SK-N-SH (cell line): ENCODE measurements at regions not wholly inside any gene's neighbourhood (a gene's known extent, or its start where the extent isn't known, plus 50 kb on each side); places are given as distances from the start of the nearest gene placed in this dataset.

Experiments
- CTCF ChIP-seq: fragments of 200-600 bp; sonication (generic); IDR thresholded peaks from 2 replicates; pipeline ENCODE4 v1.6.1; 2017; ENCODE audit warnings: antibody characterized with exemption, mild to moderate bottlenecking, moderate library complexity
- EP300 ChIP-seq, 2 experiments: IDR thresholded peaks; 2 replicates each; pipeline versions ENCODE4 v1.4.0 to v1.6.1; 2012; ENCODE audit warnings: borderline replicate concordance in 1 of 2, low read depth in 1 of 2, low read length in 1 of 2
- EZH2phosphoT487 ChIP-seq: fragments of 200-600 bp; sonication (generic); IDR thresholded peaks from 2 replicates; pipeline ENCODE4 v1.6.1; 2017; ENCODE audit warnings: low read depth, mixed run types, mild to moderate bottlenecking, antibody characterized with exemption, moderate library complexity, borderline replicate concordance
- FOXM1 ChIP-seq: IDR thresholded peaks from 2 replicates; pipeline ENCODE4 v1.4.0; 2012; ENCODE audit warnings: low read depth, mild to moderate bottlenecking
- JUND ChIP-seq: IDR thresholded peaks from 2 replicates; pipeline ENCODE4 v1.4.0; 2012
- MXI1 ChIP-seq: IDR thresholded peaks from 2 replicates; pipeline ENCODE4 v1.6.1; 2012; ENCODE audit warnings: mild to moderate bottlenecking, low read depth, low read length, improper control_type of control experiment
- POLR2AphosphoS5 ChIP-seq: IDR thresholded peaks from 2 replicates; pipeline ENCODE4 v1.6.1; 2012; ENCODE audit warnings: low read depth, low read length
- RAD21 ChIP-seq: IDR thresholded peaks from 2 replicates; pipeline ENCODE4 v1.6.1; 2012; ENCODE audit warnings: mild to moderate bottlenecking, low read length
- REST ChIP-seq: IDR thresholded peaks from 2 replicates; pipeline ENCODE4 v1.6.1; 2012; ENCODE audit warnings: mild to moderate bottlenecking, low read depth, low read length, moderate library complexity
- SIN3A ChIP-seq: IDR thresholded peaks from 2 replicates; pipeline ENCODE4 v1.6.1; 2012; ENCODE audit warnings: low read depth, mild to moderate bottlenecking, low read length, moderate library complexity, borderline replicate concordance
- ZBTB33 ChIP-seq: IDR thresholded peaks from 2 replicates; pipeline ENCODE4 v1.4.0; 2012; ENCODE audit warnings: low read depth, borderline replicate concordance
- TF ChIP-seq, protein P1 (sequence below): IDR thresholded peaks from 2 replicates; pipeline ENCODE4 v1.4.0; 2012; ENCODE audit warnings: low read depth

- TF ChIP-seq POLR2AphosphoS5 (no peak), CTCF (no peak), EP300 (IDR thresholded peaks at IDR 0.05; ENCODE audit: borderline replicate concordance in 1 of 2, low read depth in 1 of 2, low read length in 1 of 2) (no peak), RAD21 (no peak), ZBTB33 (no peak), MXI1 (no peak), EZH2phosphoT487 (no peak), FOXM1 (no peak), JUND (no peak), SIN3A (no peak), REST (no peak)
- TF ChIP-seq, protein P1, sequence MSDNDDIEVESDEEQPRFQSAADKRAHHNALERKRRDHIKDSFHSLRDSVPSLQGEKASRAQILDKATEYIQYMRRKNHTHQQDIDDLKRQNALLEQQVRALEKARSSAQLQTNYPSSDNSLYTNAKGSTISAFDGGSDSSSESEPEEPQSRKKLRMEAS: no peak
These were observed 58.7 kb upstream of the OR10AD1 start for GRCh38 chr12:48261773-48262172.
